ENCODE measurements at regions not wholly inside any gene's neighbourhood (a gene's known extent, or its start where the extent isn't known, plus 50 kb on each side); places are given as distances from the start of the nearest gene placed in this dataset.
"Not testable (repeated sequence)": the region's sequence is repeated elsewhere in the genome, so short reads cannot be mapped to it uniquely, and the experiment has no call there.

DNA sequence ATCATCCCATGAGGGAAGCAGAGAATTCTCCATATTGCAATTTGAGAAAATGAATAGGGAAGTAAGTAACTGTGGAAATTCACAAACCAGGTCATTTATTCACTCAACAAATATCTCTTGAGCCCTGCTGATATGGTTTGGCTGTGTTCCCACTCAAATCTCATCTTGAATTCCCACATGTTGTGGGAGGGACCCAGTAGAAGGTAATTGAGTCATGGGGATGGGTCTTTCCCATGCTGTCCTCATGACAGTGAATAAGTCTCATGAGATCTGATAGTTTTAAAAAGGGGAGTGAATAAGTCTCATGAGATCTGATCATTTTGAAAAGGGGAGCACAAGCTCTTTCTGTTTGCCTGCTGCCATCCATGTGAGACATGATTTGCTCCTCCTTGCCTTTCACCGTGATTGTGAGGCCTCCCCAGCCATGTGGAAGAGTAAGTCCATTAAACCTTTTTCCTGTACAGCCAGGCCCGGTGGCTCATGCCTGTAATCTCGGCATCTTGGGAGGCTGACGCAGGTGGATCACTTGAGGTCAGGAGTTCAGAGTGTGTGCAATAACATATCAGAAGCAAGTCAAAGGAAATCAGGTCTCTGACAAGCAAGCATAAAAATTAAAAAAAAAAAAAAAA is 193.2 kb downstream of the NDUFA10 start:
- no peak for DNase-seq

DNA sequence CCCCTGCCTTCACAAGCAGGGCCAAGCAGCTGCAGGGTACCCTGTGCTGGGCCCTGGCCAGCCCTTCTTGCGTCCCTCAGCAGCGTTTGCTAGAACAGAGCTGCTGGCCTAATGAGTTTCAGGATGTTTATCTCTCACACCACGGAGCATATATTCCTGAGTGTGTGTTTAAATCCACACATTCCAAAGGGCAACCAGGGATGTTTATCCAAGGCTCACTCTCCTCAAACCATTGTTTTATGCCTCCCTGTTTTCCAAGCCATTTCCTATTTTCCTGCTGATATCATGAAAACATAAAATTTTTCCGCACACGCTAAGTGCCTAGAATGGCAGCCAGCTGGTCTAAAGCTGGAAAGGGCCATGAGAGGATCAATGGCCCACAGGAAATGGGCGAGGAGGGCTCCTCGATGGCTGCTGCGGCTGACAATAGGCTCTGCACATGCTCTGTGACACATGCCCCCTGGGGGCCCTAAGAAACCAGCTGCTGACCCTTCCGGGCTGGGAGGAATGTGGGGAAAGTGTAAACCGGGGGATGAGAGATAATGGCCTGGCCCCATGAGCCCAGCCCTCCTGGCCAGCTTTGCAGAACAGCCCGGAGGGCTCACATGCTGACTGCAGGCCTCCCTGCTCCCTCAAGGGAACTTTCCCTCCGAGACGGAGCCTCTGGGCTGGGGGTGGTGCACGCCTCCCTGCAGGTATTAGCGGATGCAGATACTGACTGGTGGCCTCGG is 194.0 kb downstream of the NDUFA10 start:
- DNase-seq, result no peak

DNA sequence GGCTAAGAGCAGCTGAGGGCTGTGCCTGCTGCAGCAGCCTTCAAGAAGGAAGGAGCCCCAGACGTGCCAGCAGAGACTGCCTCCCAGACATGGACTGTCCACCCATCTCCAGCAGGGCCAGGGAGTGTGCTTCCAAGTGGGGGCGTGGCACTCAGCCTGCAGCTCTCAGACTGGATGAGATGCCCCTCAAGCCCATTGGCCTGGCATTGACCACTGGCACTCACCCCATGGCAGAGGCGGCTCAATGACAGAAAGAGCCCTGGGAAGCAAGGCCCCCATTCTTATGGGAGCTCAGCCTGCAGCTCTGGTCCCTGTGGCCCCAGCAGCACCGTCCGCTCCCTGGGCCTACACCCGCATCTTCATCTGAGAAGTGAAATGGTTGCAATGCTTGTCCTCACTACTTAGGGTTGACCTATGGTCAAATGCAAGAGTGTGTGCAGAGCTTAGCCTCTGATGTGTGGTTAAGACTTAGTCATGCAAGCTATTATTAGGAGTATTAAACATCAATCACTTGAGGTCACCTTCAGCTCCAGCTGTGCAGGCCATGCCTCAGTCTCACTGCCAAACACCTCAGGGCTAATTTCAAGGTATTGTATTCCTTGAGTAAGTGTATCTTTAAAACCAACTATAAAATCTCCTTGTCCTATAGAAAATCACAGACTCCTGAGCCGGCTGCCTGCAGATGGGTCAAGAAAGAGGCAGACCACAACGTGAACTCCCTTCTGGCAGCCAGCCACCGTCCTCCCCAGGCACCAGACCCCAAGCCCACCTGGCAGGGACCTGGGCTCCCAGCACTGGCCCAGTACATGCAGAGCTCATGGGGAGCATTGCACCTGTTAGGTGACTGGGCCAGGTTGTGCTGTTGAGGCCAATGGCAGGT is 194.8 kb downstream of the NDUFA10 start:
- no peak for DNase-seq

DNA sequence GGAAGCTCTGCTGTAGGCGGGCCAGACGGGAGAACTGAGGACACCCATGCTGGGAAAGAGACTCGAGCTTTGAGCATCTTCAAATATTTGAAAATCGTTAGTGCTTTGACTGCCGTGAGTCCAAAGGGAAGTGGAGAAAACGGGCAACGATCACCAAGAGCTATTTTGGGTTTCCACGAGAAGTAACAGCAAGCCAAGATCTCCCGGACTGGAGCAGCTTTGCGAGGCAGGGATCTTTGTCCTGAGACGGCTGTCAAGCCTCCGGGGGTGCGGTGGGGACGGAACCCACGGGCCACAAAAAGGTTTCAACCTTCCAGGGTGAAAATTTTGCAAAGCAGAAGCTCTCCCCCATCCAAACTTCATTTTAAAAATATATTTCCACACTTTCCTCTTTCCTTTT is 195.8 kb downstream of the NDUFA10 start:
- DNase-seq, result no peak

DNA sequence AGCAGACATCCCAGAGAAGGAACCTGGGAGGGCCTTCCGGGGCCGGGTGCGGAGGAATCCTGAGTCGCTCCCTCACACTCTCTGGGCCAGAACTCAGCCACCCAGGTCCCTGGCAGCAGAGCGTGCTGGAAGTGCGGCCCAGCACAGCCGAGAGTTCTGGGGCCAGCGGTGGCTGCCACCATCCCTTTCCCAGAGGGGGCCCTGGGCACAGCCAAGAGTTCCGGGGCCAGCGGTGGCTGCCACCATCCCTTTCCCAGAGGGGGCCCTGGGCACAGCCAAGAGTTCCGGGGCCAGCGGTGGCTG is 196.2 kb downstream of the NDUFA10 start:
- DNase-seq, result not testable (repeated sequence)

DNA sequence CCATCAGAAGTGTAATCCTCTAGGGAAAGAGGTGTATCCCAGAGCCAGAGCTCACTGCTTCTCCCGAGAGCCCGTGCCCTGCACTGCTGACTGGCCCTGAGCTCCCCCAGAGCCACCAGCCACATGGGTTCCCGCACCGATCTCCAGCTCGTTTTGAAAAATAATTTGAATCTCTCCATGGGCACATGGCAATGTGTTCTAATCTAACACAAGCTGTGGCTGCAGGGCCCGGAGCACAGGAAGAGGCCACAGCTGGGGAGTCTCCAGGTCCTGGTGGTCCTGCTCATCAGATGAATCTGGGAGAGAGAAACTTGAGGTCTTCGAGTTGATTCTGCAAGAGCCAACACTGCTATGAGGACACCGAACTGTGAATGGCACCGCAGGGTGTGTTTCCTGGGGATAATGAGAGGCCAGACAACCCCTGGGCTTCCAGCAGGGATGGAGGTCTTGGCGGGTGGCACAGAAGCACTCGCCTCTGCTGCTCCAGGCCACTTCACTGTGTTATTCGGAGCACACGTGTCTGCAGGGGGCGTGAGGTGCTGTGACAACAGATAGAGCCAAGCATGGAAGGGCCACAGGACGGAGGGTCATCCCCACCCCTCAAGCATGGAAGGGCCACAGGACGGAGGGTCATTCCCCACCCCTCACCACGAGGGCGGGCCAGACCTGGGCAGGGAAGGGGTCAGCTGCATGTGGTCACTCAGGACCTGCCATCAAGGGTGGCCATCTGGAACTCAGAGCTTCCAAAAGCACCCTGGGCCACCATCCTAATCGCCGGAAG is 196.8 kb downstream of the NDUFA10 start:
- DNase-seq, result no peak

DNA sequence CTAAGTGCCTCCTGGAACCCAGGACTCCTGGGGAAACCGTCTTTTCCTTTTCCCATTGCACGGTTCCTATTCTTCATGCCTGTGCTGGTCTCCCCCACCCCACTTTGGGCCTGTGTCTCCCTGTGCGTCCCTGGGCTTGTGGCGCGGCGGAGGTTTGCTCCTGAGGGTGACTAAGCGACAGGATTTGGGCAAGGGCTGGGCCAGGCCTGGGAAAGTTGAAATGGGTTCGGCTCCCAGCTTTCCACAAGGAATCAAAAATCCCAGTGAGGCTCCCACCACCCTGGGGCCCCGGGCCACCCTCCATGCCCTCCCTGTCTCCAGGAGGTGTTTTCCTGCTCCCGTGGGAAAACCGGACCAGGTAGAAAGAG is 197.6 kb downstream of the NDUFA10 start:
- no peak for DNase-seq

DNA sequence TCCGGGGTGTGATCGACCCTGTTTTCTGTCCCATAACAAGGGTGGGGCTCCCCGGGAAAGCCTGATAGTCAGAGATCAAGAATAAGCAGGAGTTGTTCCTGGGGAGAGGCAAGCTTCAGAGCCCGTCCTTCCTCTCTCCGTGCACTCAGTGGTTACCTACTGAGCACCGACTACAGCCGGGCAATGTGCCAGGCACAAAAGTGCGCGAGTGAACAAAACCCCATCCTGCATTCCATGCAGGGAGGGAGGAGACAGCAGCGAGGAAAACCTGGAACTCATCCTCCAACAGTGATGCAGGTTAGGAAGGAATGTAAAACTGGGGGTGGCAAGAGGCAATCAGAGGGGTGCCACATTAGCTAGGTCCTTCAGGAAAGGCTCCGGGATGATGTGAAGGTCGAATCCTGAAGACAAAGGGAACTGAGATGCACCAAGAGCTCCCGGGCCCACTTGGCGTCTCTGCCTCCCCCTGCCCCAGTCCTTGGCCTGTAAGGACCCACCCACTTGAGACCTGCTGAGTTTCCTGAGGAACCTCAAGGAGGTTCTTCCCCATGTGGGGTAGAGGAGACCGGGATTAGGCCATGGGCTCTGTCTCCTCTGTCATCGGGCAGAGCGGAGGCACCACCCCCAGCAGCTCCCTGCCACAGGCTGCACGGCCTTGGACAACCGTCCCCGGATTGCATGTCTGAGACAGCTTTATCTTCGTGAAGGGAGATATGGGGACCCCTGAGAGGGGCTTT is 198.2 kb downstream of the NDUFA10 start:
- DNase-seq, result no peak

DNA sequence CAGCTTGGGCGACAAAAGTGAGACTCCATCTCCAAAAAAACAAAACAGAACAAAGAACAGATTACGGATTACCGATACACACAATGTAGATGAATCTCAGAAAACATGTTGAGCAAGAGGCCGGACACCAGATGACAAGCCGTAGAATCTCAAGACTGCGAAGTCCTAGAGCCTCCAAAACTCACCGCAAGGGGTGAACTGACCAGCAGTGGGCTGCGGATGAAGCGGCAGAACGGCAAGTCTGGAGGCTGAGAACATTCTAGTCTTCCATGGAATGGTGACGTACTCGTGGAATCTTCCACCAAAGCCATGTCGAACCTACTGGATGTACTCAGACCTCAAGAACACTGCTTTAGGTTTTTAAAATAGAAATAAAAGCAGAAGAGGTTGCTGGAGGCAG is 198.8 kb downstream of the NDUFA10 start:
- no peak for DNase-seq

DNA sequence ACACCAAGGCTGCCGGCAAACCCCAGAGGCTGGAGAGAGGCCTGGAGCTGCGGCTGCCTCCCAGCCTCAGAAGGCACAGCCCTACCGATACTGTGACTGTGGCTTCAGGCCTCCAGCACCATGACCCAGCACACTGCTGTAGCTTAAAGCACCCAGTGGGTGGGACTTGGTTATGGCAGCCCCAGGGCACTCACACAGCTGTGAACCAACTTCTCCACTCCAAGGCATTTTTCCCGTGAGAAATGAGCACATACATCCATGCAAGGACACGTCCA is 199.5 kb downstream of the NDUFA10 start:
- DNase-seq, result no peak

DNA sequence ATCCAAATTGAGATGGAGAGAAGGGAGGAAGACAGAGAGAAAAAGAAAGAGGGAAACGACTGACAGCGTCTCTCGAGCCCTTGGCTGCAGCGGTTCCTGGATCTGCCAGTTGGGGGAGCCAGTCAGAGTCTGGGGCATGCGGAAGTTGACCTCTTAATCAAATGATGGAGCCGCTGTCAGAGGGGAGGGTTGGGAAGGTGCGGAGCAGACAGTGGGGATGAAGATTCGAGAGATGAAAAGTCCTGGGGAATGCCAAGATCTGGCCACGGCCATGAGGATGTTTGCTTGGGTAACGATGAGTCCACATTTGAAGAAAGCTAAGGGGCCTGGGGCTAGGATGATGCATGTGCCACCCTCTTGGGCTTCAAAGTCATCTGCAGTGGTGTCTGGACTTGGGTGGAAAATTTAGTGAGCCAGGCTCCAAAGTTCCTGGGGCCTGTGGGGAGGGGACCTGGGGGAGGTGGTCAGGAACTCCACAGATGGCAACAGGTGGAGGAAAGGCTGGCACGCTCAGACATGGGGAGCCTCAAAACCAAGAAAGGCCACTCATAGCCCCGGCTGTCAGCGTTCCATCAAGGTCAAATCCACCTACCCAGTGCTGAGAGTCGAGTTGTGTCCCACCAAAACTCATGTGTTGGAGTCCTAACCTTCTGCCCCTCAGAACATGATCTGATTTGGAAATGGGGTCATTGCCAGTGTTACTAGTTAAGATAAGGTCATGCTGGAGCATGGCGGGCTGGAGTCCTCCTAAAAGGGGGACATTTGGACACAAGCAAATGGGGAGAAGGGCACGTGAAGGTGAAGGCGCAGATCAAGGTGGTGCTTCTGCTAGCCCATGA is 200.1 kb downstream of the NDUFA10 start:
- DNase-seq, result no peak

DNA sequence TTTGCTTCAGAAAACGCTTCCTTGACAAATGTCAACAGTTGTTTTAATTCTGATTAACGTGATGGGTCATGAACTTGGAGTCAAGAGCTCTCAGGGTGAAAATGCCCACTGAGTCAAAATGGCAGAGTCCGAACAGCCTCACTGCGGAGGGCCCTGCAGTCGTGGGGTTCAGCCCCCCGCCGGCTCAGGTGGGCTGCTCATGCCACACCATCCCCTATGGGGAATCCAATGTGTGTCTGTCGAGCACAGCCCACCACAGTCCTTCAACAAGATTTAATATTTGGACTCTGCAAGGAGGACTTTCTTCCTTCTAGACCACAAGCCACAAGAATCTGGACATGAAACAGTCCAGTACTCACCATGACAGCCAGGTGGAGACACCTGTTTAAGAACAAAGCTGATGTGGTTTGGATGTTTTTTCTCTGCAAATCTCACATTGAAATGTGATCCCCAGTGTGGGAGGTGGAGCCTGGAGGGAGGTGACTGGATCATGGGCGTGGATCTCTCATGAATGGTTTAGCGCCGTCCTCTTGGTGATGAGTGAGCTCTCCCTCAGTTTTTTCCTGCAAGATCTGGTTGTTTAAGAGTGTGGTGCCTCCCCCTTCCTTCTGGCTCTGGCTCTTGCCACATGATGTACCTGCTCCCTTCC is 201.0 kb downstream of the NDUFA10 start:
- no peak for DNase-seq

DNA sequence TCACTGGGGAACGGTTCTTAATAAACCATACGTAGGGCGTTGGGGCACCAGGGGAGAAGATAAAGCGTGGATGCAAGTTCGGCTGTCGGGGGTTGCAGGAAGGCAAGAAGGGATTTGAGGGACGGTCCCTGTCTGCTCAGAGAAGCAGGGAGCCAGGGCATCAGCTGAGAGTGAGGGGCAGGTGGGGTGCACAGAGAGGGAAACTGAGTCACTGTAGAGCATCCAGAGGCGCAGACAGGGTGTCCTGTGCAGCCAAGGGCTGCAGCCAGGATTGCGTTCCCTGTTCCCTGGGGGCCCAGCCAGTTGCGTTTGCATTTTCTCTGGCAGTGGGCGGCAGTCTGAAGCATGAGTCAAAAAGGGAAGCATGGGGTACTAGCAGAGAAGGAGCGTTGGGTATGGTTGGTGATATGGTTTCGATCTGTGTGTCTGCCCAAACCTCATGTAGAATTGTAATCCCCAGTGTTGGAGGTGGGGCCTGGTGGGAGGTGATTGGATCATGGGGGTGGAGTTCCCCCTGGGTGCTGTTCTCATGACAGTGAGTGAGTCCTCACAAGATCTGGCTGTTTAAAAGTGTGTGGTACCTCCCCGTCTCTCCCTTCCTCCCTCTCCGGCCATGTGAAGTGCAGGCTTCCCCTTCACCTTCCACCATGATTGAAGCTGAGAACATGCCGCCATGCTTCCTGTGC is 202.9 kb downstream of the NDUFA10 start:
- DNase-seq, result no peak

DNA sequence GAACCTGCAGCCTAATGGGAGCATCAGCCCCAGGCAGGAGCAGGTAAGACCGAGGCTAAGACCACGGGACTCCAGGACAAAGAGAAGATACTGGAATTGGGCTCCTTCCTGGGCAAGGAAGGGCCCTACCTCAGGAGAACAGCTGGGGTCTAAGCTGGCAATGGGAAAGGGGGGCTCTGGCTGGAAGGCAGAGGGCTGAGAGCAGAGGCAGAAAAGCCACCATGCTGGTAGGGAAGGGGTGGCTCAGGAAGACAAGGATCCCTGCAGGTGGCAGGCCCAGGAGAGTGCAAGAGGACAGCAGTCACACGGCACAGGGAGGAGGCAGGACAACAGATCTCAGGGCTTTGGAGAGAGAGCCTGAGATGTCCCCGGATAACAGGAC is 203.5 kb downstream of the NDUFA10 start:
- no peak for DNase-seq

DNA sequence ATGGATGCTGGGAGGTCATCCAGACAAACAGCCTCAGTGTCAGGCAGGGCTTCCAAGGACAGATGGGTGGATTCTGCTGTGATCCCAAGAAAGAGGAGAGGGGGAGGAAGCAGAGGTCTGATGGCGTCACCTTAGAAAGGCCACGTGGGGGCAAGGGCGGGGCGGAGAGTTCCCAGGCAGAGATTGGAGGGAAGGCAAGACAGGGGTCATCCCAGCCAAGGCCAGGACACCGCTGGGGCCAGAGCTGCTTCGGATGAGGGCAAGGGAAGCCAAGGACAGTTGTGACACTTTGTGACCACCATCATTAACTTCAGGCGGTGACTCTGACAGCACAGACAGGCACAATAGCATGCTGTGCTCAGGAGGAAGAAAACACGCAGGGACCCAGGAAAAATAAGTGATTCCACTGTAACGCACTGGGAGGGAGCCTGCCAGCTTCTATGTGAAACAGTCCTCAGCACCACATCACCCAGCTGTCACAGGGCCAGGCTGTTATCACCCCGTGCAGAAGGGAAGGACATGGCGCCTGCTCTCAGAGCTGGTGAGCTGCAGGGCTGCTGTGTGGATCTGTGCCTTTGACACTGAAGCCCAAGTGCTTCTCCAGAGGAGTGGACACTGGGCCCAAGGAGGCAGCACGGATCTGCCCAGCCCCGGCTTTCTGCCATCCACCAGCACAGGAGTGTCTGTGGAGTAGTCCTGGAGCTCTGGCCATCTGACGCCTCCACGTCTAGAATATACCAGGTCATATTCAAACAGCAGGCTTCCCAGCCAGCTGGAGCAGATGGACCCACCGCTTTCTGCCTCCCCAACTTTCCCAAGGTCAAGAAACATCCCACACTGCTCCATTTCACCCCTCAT is 204.1 kb downstream of the NDUFA10 start:
- DNase-seq, result no peak

DNA sequence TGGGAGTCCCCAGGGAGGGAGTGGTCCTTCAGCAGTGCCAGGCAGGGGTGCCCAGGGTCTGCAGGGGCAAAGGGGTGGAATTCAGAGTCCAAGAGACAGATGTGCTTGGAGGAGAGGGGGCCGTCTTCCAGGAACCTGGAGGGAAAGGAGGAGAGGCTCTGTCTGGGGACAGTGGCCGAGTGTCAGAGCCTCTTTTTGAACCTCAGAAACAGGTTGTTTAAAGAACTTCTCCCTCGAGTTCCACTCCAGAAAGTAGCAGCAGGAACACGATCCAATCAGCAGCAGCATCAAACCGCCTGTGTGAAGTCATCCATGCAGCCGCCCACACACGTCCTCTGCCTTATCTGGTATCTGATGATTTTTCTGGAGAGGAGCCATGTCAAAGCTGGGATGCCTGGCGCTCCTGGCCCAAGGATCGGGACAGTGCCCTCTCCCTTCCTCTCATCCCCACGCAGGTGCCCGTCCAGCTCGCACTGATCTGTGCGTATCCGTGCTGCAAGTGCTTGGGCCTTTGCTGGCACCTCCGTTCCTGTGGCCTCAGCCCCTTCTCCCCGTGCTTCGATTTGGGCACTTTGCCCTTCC is 205.1 kb downstream of the NDUFA10 start:
- no peak for DNase-seq

DNA sequence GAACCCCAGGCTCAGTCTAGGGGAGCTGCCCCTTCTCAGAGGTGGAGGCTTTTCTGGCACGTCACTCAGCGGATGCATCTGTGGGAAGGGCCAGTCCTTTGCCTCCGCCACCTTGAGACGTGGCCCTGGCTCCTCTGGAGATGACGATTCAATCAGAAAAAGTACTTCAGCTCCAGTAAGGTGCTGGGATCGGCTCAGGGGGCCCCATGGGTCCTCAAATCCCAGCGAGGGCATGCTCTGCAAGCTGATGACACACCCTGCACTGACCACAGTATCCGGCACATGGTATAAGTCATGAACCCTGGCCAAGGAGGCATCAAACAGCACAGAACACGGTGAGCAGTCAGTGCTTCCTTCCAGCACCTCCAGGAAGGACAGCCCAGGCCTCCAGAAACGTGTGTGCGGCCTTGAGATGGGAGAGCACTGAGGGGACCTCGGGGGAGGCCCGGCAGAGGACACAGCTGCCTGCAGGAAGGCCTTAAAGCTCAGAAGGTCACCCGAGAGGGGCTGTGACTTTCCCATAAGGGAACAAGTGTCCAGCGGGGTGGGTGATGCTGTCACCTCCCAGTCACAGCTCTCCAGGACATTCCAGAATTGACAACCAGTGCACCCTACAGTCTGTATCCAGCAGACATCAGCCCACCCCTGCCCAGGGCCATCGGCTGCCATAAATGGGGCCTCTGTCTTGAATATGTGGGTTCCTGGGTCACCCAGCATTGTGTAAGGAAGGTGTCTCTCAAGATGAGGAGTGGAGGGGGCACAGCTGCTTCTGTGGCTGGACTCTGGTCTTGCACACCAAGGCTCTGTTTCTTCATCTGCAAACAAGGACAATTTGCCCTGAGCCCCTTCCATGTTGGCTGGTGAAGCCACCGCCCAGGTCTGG is 205.8 kb downstream of the NDUFA10 start:
- no peak for DNase-seq

DNA sequence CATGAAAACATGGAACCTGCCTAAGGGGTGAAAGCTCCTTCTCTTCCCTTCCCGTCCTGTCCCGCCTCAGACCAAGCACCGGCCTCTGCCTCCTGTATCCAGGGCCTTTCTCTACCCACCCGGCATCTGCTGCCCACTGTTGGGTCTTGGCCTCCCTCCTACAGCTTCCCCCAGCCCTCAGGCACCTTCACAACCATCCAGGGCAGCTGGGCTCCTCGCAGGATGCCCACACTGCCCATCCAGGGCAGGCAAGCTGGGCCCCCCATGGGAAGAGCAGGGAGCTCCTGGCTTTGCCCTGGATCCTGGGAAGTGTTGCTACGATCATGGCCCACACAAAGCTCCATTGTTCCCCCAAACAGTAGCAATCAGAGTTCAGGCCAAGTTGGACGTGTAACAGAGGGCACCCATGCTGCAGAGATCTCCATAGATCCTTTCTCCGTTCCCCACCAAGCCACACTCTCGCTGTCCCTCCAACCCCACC is 206.6 kb downstream of the NDUFA10 start:
- DNase-seq, result peak; percentile 72

Measured in midbrain (tissue), 1 donor.